Stimulated activated effector memory CD8-positive, alpha-beta T cell treated with anti-CD3 and anti-CD28 coated beads, Interleukin-12 subunit alpha, Interleukin-12 subunit beta, amount 100 ng/mL, for 72 hours (primary cell): ENCODE measurements at regions not wholly inside any gene's neighbourhood (a gene's known extent, or its start where the extent isn't known, plus 50 kb on each side); places are given as distances from the start of the nearest gene placed in this dataset.

ENCODE experiments used
- ATAC-seq: fragments of 150-1000 bp; cut with Tn5 transposase; 2 replicates; pipeline ENCODE4 v1.10.0; 2021
- DNase-seq, 2 donors: peaks; one replicate each; pipeline ENCODE4 v3.0.0; 2021 to 2022; ENCODE audit warnings: low spot score in 2 of 2
- H3K27ac Mint-ChIP-seq: one replicate; pipeline ENCODE4 v1.8.0; 2022; ENCODE audit warnings: mild to moderate bottlenecking, mixed read lengths
- H3K36me3 Mint-ChIP-seq: one replicate; pipeline ENCODE4 v1.8.0; 2022; ENCODE audit warnings: mild to moderate bottlenecking, mixed read lengths
- H3K4me1 Mint-ChIP-seq: one replicate; pipeline ENCODE4 v1.8.0; 2022; ENCODE audit warnings: mixed read lengths
- H3K4me3 Mint-ChIP-seq: one replicate; pipeline ENCODE4 v1.8.0; 2022; ENCODE audit warnings: mild to moderate bottlenecking, mixed read lengths
- H3K9me3 Mint-ChIP-seq: one replicate; pipeline ENCODE4 v1.8.0; 2022; ENCODE audit warnings: mixed read lengths

DNA sequence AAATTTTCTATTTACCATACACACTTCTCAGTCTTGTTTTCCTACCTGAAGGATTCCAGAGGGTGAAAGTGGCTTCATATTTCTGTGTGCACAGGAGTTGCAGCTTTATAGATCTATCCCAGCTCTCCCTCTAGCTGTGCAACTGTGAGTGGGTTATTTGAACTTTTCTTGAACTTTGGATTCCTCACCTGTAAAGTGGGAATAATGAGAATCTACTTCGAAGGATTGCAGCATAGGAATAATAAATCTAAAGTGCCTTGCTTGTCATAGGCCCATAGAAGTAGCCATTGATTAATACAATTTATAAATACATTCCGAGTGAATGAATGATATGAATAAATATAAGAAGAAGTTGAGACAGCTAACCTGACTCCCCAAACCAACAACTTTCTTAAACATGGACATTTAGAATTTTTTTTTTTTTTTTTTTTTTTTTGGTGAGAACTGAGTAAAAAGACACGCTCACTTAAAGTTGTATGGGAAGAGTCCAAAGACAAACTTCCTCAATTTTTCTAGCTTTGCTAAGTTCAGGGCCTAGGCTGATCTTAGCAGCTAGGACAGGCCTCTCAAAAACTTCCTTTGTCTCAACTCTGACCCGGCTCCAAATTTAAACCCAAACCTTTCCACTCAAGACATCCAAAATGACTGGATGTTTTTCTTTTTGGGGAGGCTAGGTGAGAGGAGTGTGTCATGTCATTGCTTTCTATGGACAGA lies 203.3 kb upstream of the FBXO11 start:
- Mint-ChIP-seq H3K9me3 (no peaks in the 10 kb centered on the region), H3K4me3 (no peak overlapping the region), H3K36me3 (peaks cover 5% of the 10 kb centered on the region), H3K4me1 (peaks cover 39% of the 10 kb centered on the region), H3K27ac (no peak overlapping the region)
- ATAC-seq (no peak), DNase-seq (no peak)

DNA sequence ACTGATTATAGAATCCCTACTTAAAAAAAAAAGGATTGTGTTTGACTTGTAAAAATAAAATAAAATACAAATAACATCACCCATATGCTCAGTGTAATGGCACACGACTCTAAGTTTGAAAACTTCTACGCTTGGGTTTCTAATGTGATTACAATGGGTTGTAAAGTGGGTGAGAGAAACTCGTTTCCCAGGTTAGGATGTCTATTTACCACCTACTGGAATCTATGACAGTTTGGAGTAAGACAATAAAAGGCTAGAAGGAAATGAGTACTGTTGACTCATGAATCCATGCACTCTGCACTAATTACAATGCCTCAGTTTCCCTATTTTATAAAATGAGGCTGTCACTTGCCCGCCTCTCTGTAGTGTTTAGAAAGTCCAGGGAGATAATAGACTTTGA lies 204.0 kb upstream of the FOXN2 start:
- H3K4me3 Mint-ChIP-seq: peak overlapping the region; percentile 83
- no peak for DNase-seq
- peaks cover 44% of the 10 kb centered on the region for H3K4me1 Mint-ChIP-seq
- H3K36me3 Mint-ChIP-seq: peaks cover 5% of the 10 kb centered on the region
- peak overlapping the region; percentile 89 for H3K27ac Mint-ChIP-seq
- no peaks in the 10 kb centered on the region for H3K9me3 Mint-ChIP-seq
- no peak for ATAC-seq

DNA sequence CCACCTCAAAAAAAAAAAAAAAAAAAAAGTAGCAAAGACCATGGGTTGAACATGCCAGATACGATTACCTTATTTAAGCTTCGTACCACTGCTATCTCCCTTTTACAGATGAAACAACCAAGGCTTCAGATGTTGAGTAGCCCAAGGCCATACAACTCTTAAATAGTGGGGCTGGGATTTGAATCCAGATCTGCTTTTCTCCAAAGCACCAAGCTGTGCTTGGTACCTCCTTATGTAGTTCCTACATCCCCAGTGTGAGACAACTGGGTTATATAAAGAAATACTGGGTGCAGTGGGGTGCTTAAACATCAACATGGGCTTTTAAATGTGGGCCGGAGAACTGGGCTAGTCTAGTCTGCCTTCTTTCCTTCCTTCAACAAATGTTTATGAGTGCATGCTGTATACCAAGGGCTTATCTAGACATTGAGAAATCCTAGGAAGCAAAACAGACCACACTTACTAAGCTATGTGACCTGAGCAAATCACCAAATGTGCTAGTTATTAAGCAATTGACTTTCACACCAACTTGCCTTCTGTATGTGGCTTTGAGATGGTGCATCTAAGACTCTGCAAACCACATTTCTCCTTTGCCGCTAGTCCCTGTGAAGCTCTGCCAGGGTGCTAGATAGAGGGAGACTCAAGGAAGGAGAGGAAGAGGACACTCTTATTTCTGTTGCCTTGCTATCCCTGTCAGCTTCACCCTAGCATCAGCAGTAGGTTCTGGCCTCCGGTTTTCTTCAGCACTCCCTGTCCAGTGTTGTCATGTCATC lies 201.4 kb upstream of the FOXN2 start:
- Mint-ChIP-seq H3K36me3 (no peaks in the 10 kb centered on the region), H3K4me1 (peaks cover 30% of the 10 kb centered on the region), H3K9me3 (no peaks in the 10 kb centered on the region), H3K27ac (peak overlapping the region; percentile 76), H3K4me3 (no peak overlapping the region)
- ATAC-seq: no peak
- DNase-seq: no peak

GRCh38 chr2:48113767-48114166 lies 200.7 kb upstream of the FOXN2 start:
- Mint-ChIP-seq H3K36me3 (no peaks in the 10 kb centered on the region), H3K27ac (peak overlapping the region; percentile 76), H3K4me1 (peaks cover 30% of the 10 kb centered on the region), H3K4me3 (no peak overlapping the region), H3K9me3 (no peaks in the 10 kb centered on the region)
- no peak for ATAC-seq
- no peak for DNase-seq

DNA sequence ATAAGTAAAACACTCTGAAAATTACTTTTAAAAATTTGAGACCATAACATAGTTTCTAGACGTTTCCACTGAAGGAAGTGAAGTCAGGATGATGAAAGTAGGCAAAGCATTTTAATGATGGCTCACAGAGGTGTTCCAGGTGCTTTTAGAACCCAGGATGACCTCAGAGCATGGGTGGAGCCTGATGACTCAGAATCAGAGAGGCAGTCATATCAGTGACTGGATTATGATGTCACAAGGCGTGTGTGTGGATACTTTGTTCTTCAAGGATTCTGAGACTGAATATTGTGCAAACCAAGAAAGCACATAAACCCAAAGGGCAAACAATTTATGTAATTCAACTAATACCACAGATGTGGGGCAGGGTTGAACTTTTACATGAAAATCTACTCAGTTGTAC lies 200.2 kb upstream of the FOXN2 start:
- no peaks in the 10 kb centered on the region for H3K36me3 Mint-ChIP-seq

GRCh38 chr2:48116497-48116896 lies 198.0 kb upstream of the FOXN2 start:
- Mint-ChIP-seq H3K4me1 (peaks cover 29% of the 10 kb centered on the region), H3K27ac (no peak overlapping the region), H3K36me3 (no peaks in the 10 kb centered on the region), H3K4me3 (no peak overlapping the region), H3K9me3 (no peaks in the 10 kb centered on the region)
- DNase-seq (no peak), ATAC-seq (no peak)

More for the DNA sequence above, 200.2 kb upstream of the FOXN2 start:
- Mint-ChIP-seq H3K9me3 (no peaks in the 10 kb centered on the region), H3K27ac (peak overlapping the region; percentile 76), H3K4me1 (peaks cover 30% of the 10 kb centered on the region), H3K4me3 (no peak overlapping the region)
- ATAC-seq: peak; percentile 86
- DNase-seq: no peak

DNA sequence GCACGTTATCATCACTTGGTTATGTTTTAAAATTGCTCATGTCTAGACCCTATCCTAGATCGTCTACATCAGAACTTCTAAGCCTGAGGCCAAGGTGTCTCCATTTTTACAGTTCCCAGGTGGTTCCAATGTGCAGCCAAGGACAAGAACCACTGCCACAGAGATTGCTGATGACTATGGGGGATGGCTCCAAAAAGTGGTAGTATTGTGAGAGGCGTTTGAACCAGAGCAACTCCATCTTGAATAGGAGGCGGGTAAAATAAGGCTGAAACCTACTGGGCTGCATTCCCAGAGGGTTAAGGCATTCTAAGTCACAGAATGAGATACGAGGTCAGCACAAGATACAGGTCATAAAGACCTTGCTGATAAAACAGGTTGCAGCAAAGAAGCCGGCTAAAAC lies 195.6 kb upstream of the FOXN2 start:
- H3K4me1 Mint-ChIP-seq: peaks cover 17% of the 10 kb centered on the region
- H3K4me3 Mint-ChIP-seq: no peak overlapping the region
- no peak overlapping the region for H3K27ac Mint-ChIP-seq
- ATAC-seq (no peak), DNase-seq (no peak)
- H3K9me3 Mint-ChIP-seq: no peaks in the 10 kb centered on the region
- H3K36me3 Mint-ChIP-seq: no peaks in the 10 kb centered on the region

DNA sequence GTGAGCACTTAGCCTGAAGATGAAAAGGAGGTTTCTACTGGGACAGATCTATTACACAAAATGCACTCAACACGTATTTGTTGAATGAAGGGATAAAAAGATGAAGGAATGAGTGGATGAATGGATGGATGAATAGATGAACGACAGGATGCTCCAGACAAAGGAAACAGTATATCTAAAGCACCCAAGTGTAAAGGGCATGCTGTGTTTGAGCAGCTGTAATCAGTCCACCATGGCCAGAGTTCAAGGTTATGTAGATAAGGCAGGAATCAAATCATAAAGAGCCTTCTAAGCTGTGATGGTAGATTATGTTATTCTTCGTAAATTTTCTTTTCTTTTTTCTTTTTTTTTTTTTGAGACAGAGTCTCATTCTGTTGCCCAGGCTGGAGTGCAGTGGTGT lies 194.4 kb upstream of the FOXN2 start:
- H3K9me3 Mint-ChIP-seq: no peaks in the 10 kb centered on the region
- H3K4me3 Mint-ChIP-seq: no peak overlapping the region
- peaks cover 5% of the 10 kb centered on the region for H3K4me1 Mint-ChIP-seq
- H3K36me3 Mint-ChIP-seq: no peaks in the 10 kb centered on the region
- ATAC-seq: no peak
- no peak overlapping the region for H3K27ac Mint-ChIP-seq
- DNase-seq: no peak

DNA sequence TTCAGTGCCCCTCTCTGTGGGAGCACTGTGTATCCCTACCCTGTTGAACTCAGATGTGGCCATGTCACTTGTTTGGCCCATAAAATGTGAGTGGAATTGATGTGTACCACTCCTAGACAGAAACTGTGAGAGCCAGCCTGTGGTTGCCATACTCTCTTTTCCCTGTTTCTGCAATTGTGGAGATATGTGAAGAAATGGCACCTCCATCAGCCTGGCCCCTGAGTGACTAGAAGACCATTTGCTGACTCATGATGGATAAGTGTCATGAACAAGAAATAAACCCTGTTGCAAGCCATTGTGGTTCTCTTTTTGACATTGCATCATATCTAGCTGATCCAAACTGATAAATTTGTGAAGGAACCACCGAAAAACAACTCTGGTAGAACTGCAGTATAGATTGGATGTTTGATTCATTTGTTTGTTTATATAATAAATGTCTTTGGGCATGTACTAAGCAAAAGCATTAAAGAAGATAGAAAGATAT lies 193.7 kb upstream of the FOXN2 start:
- ATAC-seq: peak; percentile 72
- no peak for DNase-seq

DNA sequence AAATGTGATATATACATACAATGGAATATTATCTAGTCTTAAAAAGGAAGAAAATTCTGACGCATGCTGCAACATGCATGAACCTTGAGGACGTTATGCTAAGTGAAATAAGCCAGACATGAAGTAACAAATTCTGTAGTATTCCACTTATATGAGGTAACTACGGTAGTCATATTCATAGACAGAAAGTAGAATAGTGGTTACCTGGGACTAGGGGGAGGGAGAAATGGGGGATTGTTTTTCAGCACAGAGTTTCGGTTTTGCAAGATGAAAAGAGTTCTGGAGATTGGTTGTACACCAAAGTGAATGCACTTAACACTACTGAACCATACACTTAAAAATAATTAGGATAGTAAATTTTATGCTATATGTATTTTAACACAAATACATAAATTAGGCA lies 192.3 kb upstream of the FOXN2 start:
- Mint-ChIP-seq H3K9me3 (no peaks in the 10 kb centered on the region), H3K4me3 (no peak overlapping the region), H3K36me3 (no peaks in the 10 kb centered on the region), H3K27ac (no peak overlapping the region), H3K4me1 (peaks cover 5% of the 10 kb centered on the region)
- DNase-seq (no peak), ATAC-seq (peak; percentile 63)

More for the DNA sequence above, 193.7 kb upstream of the FOXN2 start:
- Mint-ChIP-seq H3K36me3 (no peaks in the 10 kb centered on the region), H3K27ac (no peak overlapping the region), H3K4me1 (peaks cover 5% of the 10 kb centered on the region), H3K9me3 (no peaks in the 10 kb centered on the region), H3K4me3 (no peak overlapping the region)

GRCh38 chr2:48124592-48124991 lies 189.9 kb upstream of the FOXN2 start:
- no peak overlapping the region for H3K4me3 Mint-ChIP-seq
- no peak overlapping the region for H3K27ac Mint-ChIP-seq
- peaks cover 5% of the 10 kb centered on the region for H3K4me1 Mint-ChIP-seq
- ATAC-seq (no peak), DNase-seq (no peak)
- H3K9me3 Mint-ChIP-seq: no peaks in the 10 kb centered on the region
- no peaks in the 10 kb centered on the region for H3K36me3 Mint-ChIP-seq

GRCh38 chr2:48126162-48126561 lies 188.3 kb upstream of the FOXN2 start:
- no peak for ATAC-seq
- no peaks in the 10 kb centered on the region for H3K36me3 Mint-ChIP-seq
- no peak overlapping the region for H3K4me3 Mint-ChIP-seq
- no peaks in the 10 kb centered on the region for H3K9me3 Mint-ChIP-seq
- H3K27ac Mint-ChIP-seq: no peak overlapping the region
- H3K4me1 Mint-ChIP-seq: no peaks in the 10 kb centered on the region
- DNase-seq: no peak

- Mint-ChIP-seq H3K36me3 (no peaks in the 10 kb centered on the region), H3K9me3 (no peaks in the 10 kb centered on the region), H3K4me3 (no peak overlapping the region), H3K4me1 (no peaks in the 10 kb centered on the region), H3K27ac (no peak overlapping the region)
- no peak for DNase-seq
- ATAC-seq: no peak
Measured at GRCh38 chr2:48127612-48128191, 186.8 kb upstream of the FOXN2 start.

- no peak overlapping the region for H3K4me3 Mint-ChIP-seq
- H3K36me3 Mint-ChIP-seq: no peaks in the 10 kb centered on the region
- no peaks in the 10 kb centered on the region for H3K9me3 Mint-ChIP-seq
- ATAC-seq (no peak), DNase-seq (no peak)
- no peaks in the 10 kb centered on the region for H3K4me1 Mint-ChIP-seq
- H3K27ac Mint-ChIP-seq: no peak overlapping the region
Measured at GRCh38 chr2:48129293-48129950, 185.1 kb upstream of the FOXN2 start.

- DNase-seq: no peak
- no peak overlapping the region for H3K4me3 Mint-ChIP-seq
- no peak for ATAC-seq
Measured at GRCh38 chr2:48131539-48132270, 182.8 kb upstream of the FOXN2 start.

More at GRCh38 chr2:48131539-48132270, 182.8 kb upstream of the FOXN2 start:
- Mint-ChIP-seq H3K9me3 (no peaks in the 10 kb centered on the region), H3K27ac (no peak overlapping the region), H3K4me1 (no peaks in the 10 kb centered on the region), H3K36me3 (no peaks in the 10 kb centered on the region)
